NT2/D1 (cell line): ENCODE measurements at regions not wholly inside any gene's neighbourhood (a gene's known extent, or its start where the extent isn't known, plus 50 kb on each side); places are given as distances from the start of the nearest gene placed in this dataset.

Experiments
- SUZ12 ChIP-seq: IDR thresholded peaks from 2 replicates; pipeline ENCODE4 v1.6.1; 2011; ENCODE audit not compliant: insufficient read length, insufficient read depth; ENCODE audit errors: extremely low read depth
- YY1 ChIP-seq: IDR thresholded peaks from 2 replicates; pipeline ENCODE4 v1.6.1; 2011; ENCODE audit not compliant: insufficient read length, insufficient read depth

GRCh38 chr14:25444381-25444780 lies 394.4 kb upstream of the STXBP6 start:
- no peak for TF ChIP-seq YY1
- TF ChIP-seq SUZ12, result no peak
